ENCODE measurements at regions not wholly inside any gene's neighbourhood (a gene's known extent, or its start where the extent isn't known, plus 50 kb on each side); places are given as distances from the start of the nearest gene placed in this dataset.

DNA sequence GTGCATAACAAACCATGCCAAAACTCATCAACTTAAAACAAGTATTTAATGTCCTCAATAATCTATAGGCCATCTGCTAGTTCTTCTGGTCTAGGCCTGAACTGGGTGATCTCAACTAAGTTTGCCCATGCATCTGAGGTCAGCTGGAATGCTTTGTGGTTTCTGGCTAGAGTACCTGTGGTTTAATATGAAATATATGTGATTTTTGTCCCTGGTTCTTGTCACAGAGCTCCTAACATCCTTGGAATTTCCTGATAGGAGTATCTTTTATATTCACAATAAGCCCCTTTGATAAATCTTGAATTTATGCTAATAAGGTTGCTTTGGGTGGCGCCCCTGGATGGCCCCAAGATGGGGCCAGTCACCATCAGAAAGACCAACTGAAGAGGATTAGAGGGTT, 535.9 kb downstream of the DNAH5 start:
- Histone ChIP-seq H3K4me1 (replicated peaks in 1 of 4; ENCODE audit: control insufficient read depth in 3 of 4, insufficient read depth in 4 of 4, low read length in 3 of 4) (no peaks in the 10 kb centered on the region), H3K27me3 (replicated peaks in 1 of 4; ENCODE audit: control insufficient read depth in 3 of 4, extremely low read depth in 1 of 4, insufficient read depth in 3 of 4, low read length in 3 of 4) (no peaks in the 10 kb centered on the region), H2AFZ (ENCODE audit: low read length) (no peak overlapping the region), H2BK5ac (ENCODE audit: low read depth, low read length) (no peak overlapping the region), H2BK15ac (ENCODE audit: low read length) (no peak overlapping the region), H3K4me3 (ENCODE audit: extremely low read depth in 1 of 4, insufficient read depth in 2 of 4, low read depth in 3 of 4, low read length in 4 of 4) (no peak overlapping the region), H3K4me2 (ENCODE audit: insufficient read depth in 1 of 2, low read depth in 2 of 2, low read length in 2 of 2) (no peak overlapping the region), H3K18ac (ENCODE audit: extremely low read depth, low read length) (no peak overlapping the region), H3K56ac (replicated peaks; ENCODE audit: insufficient read length, low read depth, low read length) (no peak overlapping the region), H3K36me3 (ENCODE audit: control insufficient read depth in 2 of 4, insufficient read depth in 4 of 4, low read length in 3 of 4) (no peaks in the 10 kb centered on the region), H3K14ac (ENCODE audit: insufficient read length) (no peak overlapping the region), H3K9ac (replicated peaks in 1 of 4; ENCODE audit: extremely low read depth in 1 of 4, low read depth in 3 of 4, low read length in 3 of 4) (no peak overlapping the region), H4K8ac (ENCODE audit: extremely low read depth, insufficient read depth, low read length) (no peak overlapping the region), H3K23ac (ENCODE audit: insufficient read length) (no peak overlapping the region), H3K79me1 (ENCODE audit: low read depth, low read length) (no peaks in the 10 kb centered on the region), H4K5ac (ENCODE audit: insufficient read length, low read depth, low read length) (no peak overlapping the region), H4K91ac (replicated peaks; ENCODE audit: insufficient read length, low read length) (no peak overlapping the region), H3K23me2 (ENCODE audit: low read depth, low read length) (no peaks in the 10 kb centered on the region), H4K20me1 (replicated peaks in 1 of 2; ENCODE audit: control insufficient read depth in 1 of 2, insufficient read depth in 2 of 2, low read length in 2 of 2) (no peaks in the 10 kb centered on the region), H2BK120ac (replicated peaks; ENCODE audit: low read depth, low read length) (no peak overlapping the region), H3K27ac (ENCODE audit: low read depth, low read length) (no peak overlapping the region), H3K9me3 (ENCODE audit: insufficient read depth in 2 of 2, low read depth in 1 of 2, low read length in 1 of 2) (no peaks in the 10 kb centered on the region), H3K4ac (replicated peaks; ENCODE audit: insufficient read length, low read depth, low read length) (no peak overlapping the region), H2BK20ac (ENCODE audit: low read length) (no peak overlapping the region), H2AK5ac (ENCODE audit: low read depth, low read length) (no peak overlapping the region), H3K79me2 (ENCODE audit: control insufficient read depth in 1 of 2, insufficient read depth in 2 of 2, low read length in 2 of 2) (no peaks in the 10 kb centered on the region), H2BK12ac (ENCODE audit: low read depth, low read length) (no peak overlapping the region)
- FAIRE-seq (no peak), DNase-seq (ENCODE audit: low read depth in 1 of 2, low spot score in 2 of 2) (no peak)
- no peak for TF ChIP-seq SIX5 (IDR thresholded peaks at IDR 0.05; ENCODE audit: low read depth, low read length)
- WGBS, 2 experiments (ENCODE audit: extremely low coverage in 1 of 2, insufficient coverage in 1 of 2, insufficient read length in 1 of 2, insufficient replicate concordance in 2 of 2, low coverage in 1 of 2, low lambda C conversion rate in 2 of 2, missing lambda C conversion rate in 1 of 2), result no CpG with 5 or more reads among the region's 1 CpG
- ChIA-PET POLR2A (ENCODE audit: partially characterized antibody) (no interaction called here), CTCF (ENCODE audit: partially characterized antibody) (interaction anchor here (0.7 to 1.6 kb wide), 3 partner anchors 29 to 70 kb away, joined by 3 read pairs; no protein-coding TSS in a partner anchor)

Data from H1 (cell line).